Testis (tissue), 2 donors: ENCODE measurements at regions not wholly inside any gene's neighbourhood (a gene's known extent, or its start where the extent isn't known, plus 50 kb on each side); places are given as distances from the start of the nearest gene placed in this dataset.

ENCODE experiments used
- DNase-seq: peaks from one replicate; pipeline ENCODE4 v3.0.0-alpha.2; 2019
- H3K27ac ChIP-seq, 2 donors: fragments of 200-600 bp; sonication (generic); one replicate each; pipeline ENCODE4 v1.5.1; 2019
- H3K27me3 ChIP-seq: fragments of 200-600 bp; sonication (generic); one replicate; pipeline ENCODE4 v1.5.1; 2019
- H3K36me3 ChIP-seq: fragments of 200-600 bp; sonication (generic); one replicate; pipeline ENCODE4 v1.5.1; 2017; ENCODE audit warnings: low read depth; ENCODE audit errors: missing control alignments
- H3K4me1 ChIP-seq: fragments of 200-600 bp; sonication (generic); one replicate; pipeline ENCODE4 v1.5.1; 2019
- H3K4me3 ChIP-seq, 2 donors: fragments of 200-600 bp; sonication (generic); one replicate each; pipeline ENCODE4 v1.5.1; 2017 to 2019
- H3K9me3 ChIP-seq: fragments of 200-600 bp; sonication (generic); one replicate; pipeline ENCODE4 v1.5.1; 2017
- CTCF ChIP-seq, 3 experiments: fragments of 450-650 bp in 2 of 3; fragments of 200-600 bp in 1 of 3; sonication (generic) in 1 of 3; IDR thresholded peaks; one replicate each; pipeline ENCODE4 v1.5.1; 2016 to 2019; ENCODE audit warnings: antibody characterized with exemption in 3 of 3, mild to moderate bottlenecking in 2 of 3, moderate library complexity in 1 of 3
- POLR2A ChIP-seq: fragments of 450-650 bp; IDR thresholded peaks from one replicate; pipeline ENCODE4 v1.6.1; 2017; ENCODE audit warnings: antibody characterized with exemption, mild to moderate bottlenecking, moderate library complexity
- WGBS, 2 donors: methylation state at CpG; one replicate each; pipeline ENCODE4 v1.1.5; 2018; 5-methylcytosine and 5-hydroxymethylcytosine counted together
- intact Hi-C: fragments of 100-400 bp; cut with DNase I; formaldehyde crosslinking; loops from one replicate; pipeline ENCODE4 v1.15.1; 2023; ENCODE audit warnings: low total_unique reads

GRCh38 chr5:159746707-159747106 is 169.6 kb upstream of the ADRA1B start:
- Histone ChIP-seq H3K9me3 (no peaks in the 10 kb centered on the region), H3K36me3 (no peaks in the 10 kb centered on the region), H3K27me3 (no peaks in the 10 kb centered on the region), H3K4me3 (no peak overlapping the region), H3K27ac (no peak overlapping the region), H3K4me1 (no peaks in the 10 kb centered on the region)
- 84 to 94% methylated on average over 3 to 4 of the region's 4 CpGs for WGBS, 2 donors
- intact Hi-C loops, result no loop called here
- TF ChIP-seq CTCF (IDR thresholded peaks at IDR 0.05) (no peak), POLR2A (no peak)
- no peak for DNase-seq

GRCh38 chr5:159749146-159749545 is 167.1 kb upstream of the ADRA1B start:
- H3K9me3 ChIP-seq, result no peaks in the 10 kb centered on the region
- no peak for DNase-seq
- intact Hi-C loops, result no loop called here
- H3K27ac ChIP-seq, result no peak overlapping the region
- no peaks in the 10 kb centered on the region for H3K4me1 ChIP-seq
- no peaks in the 10 kb centered on the region for H3K36me3 ChIP-seq
- TF ChIP-seq POLR2A (no peak), CTCF (IDR thresholded peaks at IDR 0.05) (no peak)
- no peak overlapping the region for H3K4me3 ChIP-seq
- H3K27me3 ChIP-seq, result no peaks in the 10 kb centered on the region

GRCh38 chr5:159750226-159750625 is 166.1 kb upstream of the ADRA1B start:
- Histone ChIP-seq H3K9me3 (no peaks in the 10 kb centered on the region), H3K27ac (no peak overlapping the region), H3K4me3 (no peak overlapping the region), H3K27me3 (no peaks in the 10 kb centered on the region), H3K4me1 (no peaks in the 10 kb centered on the region), H3K36me3 (no peaks in the 10 kb centered on the region)
- no peak for DNase-seq
- TF ChIP-seq POLR2A (no peak), CTCF (IDR thresholded peaks at IDR 0.05) (no peak)
- WGBS, 2 donors, result 65 to 72% methylated on average over 5 of the region's 5 CpGs
- intact Hi-C loops, result no loop called here

GRCh38 chr5:159751459-159751858 is 164.8 kb upstream of the ADRA1B start:
- Histone ChIP-seq H3K27me3 (no peaks in the 10 kb centered on the region), H3K4me1 (no peaks in the 10 kb centered on the region), H3K9me3 (no peaks in the 10 kb centered on the region), H3K4me3 (no peak overlapping the region), H3K27ac (no peak overlapping the region), H3K36me3 (no peaks in the 10 kb centered on the region)
- no peak for DNase-seq
- intact Hi-C loops, result no loop called here
- TF ChIP-seq POLR2A, result no peak
- no peak for TF ChIP-seq CTCF (IDR thresholded peaks at IDR 0.05)
- 87 to 91% methylated on average over 3 of the region's 3 CpGs for WGBS, 2 donors

GRCh38 chr5:159752622-159753275 is 163.5 kb upstream of the ADRA1B start:
- H3K27me3 ChIP-seq, result no peaks in the 10 kb centered on the region
- no peak overlapping the region for H3K4me3 ChIP-seq
- TF ChIP-seq CTCF (IDR thresholded peaks at IDR 0.05) (no peak), POLR2A (no peak)
- H3K9me3 ChIP-seq, result no peaks in the 10 kb centered on the region
- 72 to 73% methylated on average over 7 of the region's 7 CpGs for WGBS, 2 donors
- H3K27ac ChIP-seq, result no peak overlapping the region
- intact Hi-C loops, result no loop called here
- DNase-seq, result no peak
- no peaks in the 10 kb centered on the region for H3K4me1 ChIP-seq
- H3K36me3 ChIP-seq, result no peaks in the 10 kb centered on the region
